COLO829 (cell line): ENCODE measurements at regions not wholly inside any gene's neighbourhood (a gene's known extent, or its start where the extent isn't known, plus 50 kb on each side); places are given as distances from the start of the nearest gene placed in this dataset.
"Not testable (repeated sequence)": the region's sequence is repeated elsewhere in the genome, so short reads cannot be mapped to it uniquely, and the experiment has no call there.

ENCODE experiments used
- DNase-seq: peaks from one replicate; pipeline ENCODE4 v3.0.0; 2012; ENCODE audit warnings: low spot score

- no peak for DNase-seq
Measured at GRCh38 chr5:142259758-142260157, 65.1 kb downstream of the SPRY4 start.

- no peak for DNase-seq
Measured at GRCh38 chr5:142255831-142256230, 69.0 kb downstream of the SPRY4 start.

- DNase-seq, result no peak
Measured at GRCh38 chr5:142254431-142254830, 70.4 kb downstream of the SPRY4 start.

- no peak for DNase-seq
Measured at GRCh38 chr5:142253938-142254337, 70.9 kb downstream of the SPRY4 start.

GRCh38 chr5:142250119-142250518 is 74.7 kb downstream of the SPRY4 start:
- DNase-seq, result no peak

GRCh38 chr5:142248853-142249462 is 75.9 kb downstream of the SPRY4 start:
- DNase-seq, result no peak

- DNase-seq, result no peak
Measured at GRCh38 chr5:142246258-142246657, 78.6 kb downstream of the SPRY4 start.

GRCh38 chr5:142245786-142246185 is 79.0 kb downstream of the SPRY4 start:
- DNase-seq, result no peak

- no peak for DNase-seq
Measured at GRCh38 chr5:142244440-142244839, 80.4 kb downstream of the SPRY4 start.

GRCh38 chr5:142242272-142242671 is 82.5 kb downstream of the SPRY4 start:
- DNase-seq, result no peak

GRCh38 chr5:142239394-142240159 is 85.2 kb downstream of the SPRY4 start:
- DNase-seq, result no peak

GRCh38 chr5:142237707-142238106 is 87.1 kb downstream of the SPRY4 start:
- no peak for DNase-seq

- DNase-seq, result not testable (repeated sequence)
Measured at GRCh38 chr5:142236673-142237290, 88.0 kb downstream of the SPRY4 start.

- no peak for DNase-seq
Measured at GRCh38 chr5:142235870-142236672, 88.8 kb downstream of the SPRY4 start.

GRCh38 chr5:142235050-142235797 is 89.6 kb downstream of the SPRY4 start:
- DNase-seq, result no peak

GRCh38 chr5:142233083-142234032 is 91.5 kb downstream of the SPRY4 start:
- DNase-seq, result no peak

- DNase-seq, result not testable (repeated sequence)
Measured at GRCh38 chr5:142230949-142231348, 93.9 kb downstream of the SPRY4 start.

GRCh38 chr5:142225141-142225540 is 99.7 kb downstream of the SPRY4 start:
- DNase-seq, result no peak

GRCh38 chr5:142222866-142223558 is 101.8 kb downstream of the SPRY4 start:
- no peak for DNase-seq
